H1 (cell line): ENCODE measurements at regions not wholly inside any gene's neighbourhood (a gene's known extent, or its start where the extent isn't known, plus 50 kb on each side); places are given as distances from the start of the nearest gene placed in this dataset.

ENCODE experiments used
- ASH2L ChIP-seq: fragments of 200-600, 300-600 bp; sonication (generic); IDR thresholded peaks from one replicate; pipeline ENCODE4 v1.7.1; 2017; ENCODE audit warnings: low read length
- BACH1 ChIP-seq: IDR thresholded peaks from 2 replicates; pipeline ENCODE4 v1.6.1; 2012; ENCODE audit warnings: low read length, improper control_type of control experiment
- GTF2F1 ChIP-seq: IDR thresholded peaks from 2 replicates; pipeline ENCODE4 v1.6.1; 2012; ENCODE audit warnings: low read depth, low read length, improper control_type of control experiment, borderline replicate concordance
- JUN ChIP-seq: IDR thresholded peaks from 2 replicates; pipeline ENCODE4 v1.6.1; 2011; ENCODE audit warnings: low read depth, mild to moderate bottlenecking, improper control_type of control experiment, low read length
- KDM5A ChIP-seq: fragments of 200-600 bp; IDR thresholded peaks from 2 replicates; pipeline ENCODE4 v1.7.1; 2012; ENCODE audit warnings: mild to moderate bottlenecking, low read length, inconsistent platforms, mixed read lengths
- RAD21 ChIP-seq, 2 experiments: IDR thresholded peaks in 1 of 2; conservative IDR thresholded peaks in 1 of 2; 2 replicates each; pipeline ENCODE4 v1.6.1; 2011; ENCODE audit warnings: low read depth in 2 of 2, low read length in 2 of 2, improper control_type of control experiment in 1 of 2, inconsistent platforms in 1 of 2, mild to moderate bottlenecking in 1 of 2, moderate library complexity in 1 of 2
- SIN3A ChIP-seq, 2 experiments: IDR thresholded peaks in 1 of 2; conservative IDR thresholded peaks in 1 of 2; 2 replicates each; pipeline ENCODE4 v1.6.1; 2011 to 2012; ENCODE audit warnings: low read length in 2 of 2, improper control_type of control experiment in 1 of 2, low read depth in 1 of 2, mild to moderate bottlenecking in 1 of 2
- SIRT6 ChIP-seq: IDR thresholded peaks from one replicate; pipeline ENCODE4 v1.7.1; 2012; ENCODE audit warnings: low read length, inconsistent platforms
- TF ChIP-seq, protein P1 (sequence below): fragments of 300-600 bp; sonication (generic); IDR thresholded peaks from 2 replicates; pipeline ENCODE4 v1.7.1; 2012; ENCODE audit warnings: low read length, moderate library complexity, mild to moderate bottlenecking, inconsistent platforms; ENCODE audit not compliant: insufficient replicate concordance

GRCh38 chr16:22711847-22712246 lies 102.1 kb upstream of the HS3ST2 start (continued):
- TF ChIP-seq, protein P1, sequence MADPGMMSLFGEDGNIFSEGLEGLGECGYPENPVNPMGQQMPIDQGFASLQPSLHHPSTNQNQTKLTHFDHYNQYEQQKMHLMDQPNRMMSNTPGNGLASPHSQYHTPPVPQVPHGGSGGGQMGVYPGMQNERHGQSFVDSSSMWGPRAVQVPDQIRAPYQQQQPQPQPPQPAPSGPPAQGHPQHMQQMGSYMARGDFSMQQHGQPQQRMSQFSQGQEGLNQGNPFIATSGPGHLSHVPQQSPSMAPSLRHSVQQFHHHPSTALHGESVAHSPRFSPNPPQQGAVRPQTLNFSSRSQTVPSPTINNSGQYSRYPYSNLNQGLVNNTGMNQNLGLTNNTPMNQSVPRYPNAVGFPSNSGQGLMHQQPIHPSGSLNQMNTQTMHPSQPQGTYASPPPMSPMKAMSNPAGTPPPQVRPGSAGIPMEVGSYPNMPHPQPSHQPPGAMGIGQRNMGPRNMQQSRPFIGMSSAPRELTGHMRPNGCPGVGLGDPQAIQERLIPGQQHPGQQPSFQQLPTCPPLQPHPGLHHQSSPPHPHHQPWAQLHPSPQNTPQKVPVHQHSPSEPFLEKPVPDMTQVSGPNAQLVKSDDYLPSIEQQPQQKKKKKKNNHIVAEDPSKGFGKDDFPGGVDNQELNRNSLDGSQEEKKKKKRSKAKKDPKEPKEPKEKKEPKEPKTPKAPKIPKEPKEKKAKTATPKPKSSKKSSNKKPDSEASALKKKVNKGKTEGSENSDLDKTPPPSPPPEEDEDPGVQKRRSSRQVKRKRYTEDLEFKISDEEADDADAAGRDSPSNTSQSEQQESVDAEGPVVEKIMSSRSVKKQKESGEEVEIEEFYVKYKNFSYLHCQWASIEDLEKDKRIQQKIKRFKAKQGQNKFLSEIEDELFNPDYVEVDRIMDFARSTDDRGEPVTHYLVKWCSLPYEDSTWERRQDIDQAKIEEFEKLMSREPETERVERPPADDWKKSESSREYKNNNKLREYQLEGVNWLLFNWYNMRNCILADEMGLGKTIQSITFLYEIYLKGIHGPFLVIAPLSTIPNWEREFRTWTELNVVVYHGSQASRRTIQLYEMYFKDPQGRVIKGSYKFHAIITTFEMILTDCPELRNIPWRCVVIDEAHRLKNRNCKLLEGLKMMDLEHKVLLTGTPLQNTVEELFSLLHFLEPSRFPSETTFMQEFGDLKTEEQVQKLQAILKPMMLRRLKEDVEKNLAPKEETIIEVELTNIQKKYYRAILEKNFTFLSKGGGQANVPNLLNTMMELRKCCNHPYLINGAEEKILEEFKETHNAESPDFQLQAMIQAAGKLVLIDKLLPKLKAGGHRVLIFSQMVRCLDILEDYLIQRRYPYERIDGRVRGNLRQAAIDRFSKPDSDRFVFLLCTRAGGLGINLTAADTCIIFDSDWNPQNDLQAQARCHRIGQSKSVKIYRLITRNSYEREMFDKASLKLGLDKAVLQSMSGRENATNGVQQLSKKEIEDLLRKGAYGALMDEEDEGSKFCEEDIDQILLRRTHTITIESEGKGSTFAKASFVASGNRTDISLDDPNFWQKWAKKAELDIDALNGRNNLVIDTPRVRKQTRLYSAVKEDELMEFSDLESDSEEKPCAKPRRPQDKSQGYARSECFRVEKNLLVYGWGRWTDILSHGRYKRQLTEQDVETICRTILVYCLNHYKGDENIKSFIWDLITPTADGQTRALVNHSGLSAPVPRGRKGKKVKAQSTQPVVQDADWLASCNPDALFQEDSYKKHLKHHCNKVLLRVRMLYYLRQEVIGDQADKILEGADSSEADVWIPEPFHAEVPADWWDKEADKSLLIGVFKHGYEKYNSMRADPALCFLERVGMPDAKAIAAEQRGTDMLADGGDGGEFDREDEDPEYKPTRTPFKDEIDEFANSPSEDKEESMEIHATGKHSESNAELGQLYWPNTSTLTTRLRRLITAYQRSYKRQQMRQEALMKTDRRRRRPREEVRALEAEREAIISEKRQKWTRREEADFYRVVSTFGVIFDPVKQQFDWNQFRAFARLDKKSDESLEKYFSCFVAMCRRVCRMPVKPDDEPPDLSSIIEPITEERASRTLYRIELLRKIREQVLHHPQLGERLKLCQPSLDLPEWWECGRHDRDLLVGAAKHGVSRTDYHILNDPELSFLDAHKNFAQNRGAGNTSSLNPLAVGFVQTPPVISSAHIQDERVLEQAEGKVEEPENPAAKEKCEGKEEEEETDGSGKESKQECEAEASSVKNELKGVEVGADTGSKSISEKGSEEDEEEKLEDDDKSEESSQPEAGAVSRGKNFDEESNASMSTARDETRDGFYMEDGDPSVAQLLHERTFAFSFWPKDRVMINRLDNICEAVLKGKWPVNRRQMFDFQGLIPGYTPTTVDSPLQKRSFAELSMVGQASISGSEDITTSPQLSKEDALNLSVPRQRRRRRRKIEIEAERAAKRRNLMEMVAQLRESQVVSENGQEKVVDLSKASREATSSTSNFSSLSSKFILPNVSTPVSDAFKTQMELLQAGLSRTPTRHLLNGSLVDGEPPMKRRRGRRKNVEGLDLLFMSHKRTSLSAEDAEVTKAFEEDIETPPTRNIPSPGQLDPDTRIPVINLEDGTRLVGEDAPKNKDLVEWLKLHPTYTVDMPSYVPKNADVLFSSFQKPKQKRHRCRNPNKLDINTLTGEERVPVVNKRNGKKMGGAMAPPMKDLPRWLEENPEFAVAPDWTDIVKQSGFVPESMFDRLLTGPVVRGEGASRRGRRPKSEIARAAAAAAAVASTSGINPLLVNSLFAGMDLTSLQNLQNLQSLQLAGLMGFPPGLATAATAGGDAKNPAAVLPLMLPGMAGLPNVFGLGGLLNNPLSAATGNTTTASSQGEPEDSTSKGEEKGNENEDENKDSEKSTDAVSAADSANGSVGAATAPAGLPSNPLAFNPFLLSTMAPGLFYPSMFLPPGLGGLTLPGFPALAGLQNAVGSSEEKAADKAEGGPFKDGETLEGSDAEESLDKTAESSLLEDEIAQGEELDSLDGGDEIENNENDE: no peak
- TF ChIP-seq GTF2F1 (no peak), RAD21 (IDR thresholded peaks at IDR 0.05 in 1 of 2, conservative IDR thresholded peaks at IDR 0.05 in 1 of 2; ENCODE audit: low read depth in 2 of 2, low read length in 2 of 2) (no peak), KDM5A (no peak), JUN (no peak), BACH1 (no peak), SIN3A (conservative IDR thresholded peaks at IDR 0.05 in 1 of 2, IDR thresholded peaks at IDR 0.05 in 1 of 2; ENCODE audit: low read depth in 1 of 2, low read length in 2 of 2) (no peak), SIRT6 (no peak), ASH2L (no peak)
